Hematopoietic multipotent progenitor cell treated with erythropoietin and hydrocortisone succinate and interleukin-3 and kit ligand, for 4 days (in vitro differentiated cells): ENCODE measurements at regions not wholly inside any gene's neighbourhood (a gene's known extent, or its start where the extent isn't known, plus 50 kb on each side); places are given as distances from the start of the nearest gene placed in this dataset.
"Not testable (repeated sequence)": the region's sequence is repeated elsewhere in the genome, so short reads cannot be mapped to it uniquely, and the experiment has no call there.

ENCODE experiments used
- DNase-seq: peaks from one replicate; pipeline ENCODE4 v3.0.0-alpha.2; 2015

GRCh38 chr19:20482721-20483120, 82.9 kb downstream of the ZNF737 start:
- no peak for DNase-seq

GRCh38 chr19:20481736-20482135, 83.8 kb downstream of the ZNF737 start:
- no peak for DNase-seq

GRCh38 chr19:20479483-20479882, 86.1 kb downstream of the ZNF737 start:
- DNase-seq = no peak

- no peak for DNase-seq
These were observed 86.6 kb downstream of the ZNF737 start for GRCh38 chr19:20478936-20479335.

GRCh38 chr19:20472854-20473253, 92.7 kb downstream of the ZNF737 start:
- DNase-seq = no peak

GRCh38 chr19:20471431-20471830, 94.2 kb downstream of the ZNF737 start:
- no peak for DNase-seq

- no peak for DNase-seq
These were observed 95.0 kb downstream of the ZNF737 start for GRCh38 chr19:20470345-20471135.

- not testable (repeated sequence) for DNase-seq
These were observed 99.0 kb downstream of the ZNF737 start for GRCh38 chr19:20466638-20466990.

GRCh38 chr19:20465922-20466637, 99.5 kb downstream of the ZNF737 start:
- DNase-seq = not testable (repeated sequence)

GRCh38 chr19:20453425-20453935, 112.1 kb downstream of the ZNF737 start:
- no peak for DNase-seq

- no peak for DNase-seq
These were observed 121.2 kb downstream of the ZNF737 start for GRCh38 chr19:20444202-20444885.

GRCh38 chr19:20432266-20432842, 133.2 kb downstream of the ZNF737 start:
- not testable (repeated sequence) for DNase-seq

- no peak for DNase-seq
These were observed 133.8 kb downstream of the ZNF737 start for GRCh38 chr19:20431826-20432225.

- DNase-seq = peak; percentile 70
These were observed 142.0 kb downstream of the ZNF737 start for GRCh38 chr19:20423381-20424197.

GRCh38 chr19:20422216-20423205, 143.1 kb downstream of the ZNF737 start:
- peak; percentile 1 for DNase-seq

- no peak for DNase-seq
These were observed 148.9 kb downstream of the ZNF737 start for GRCh38 chr19:20416661-20417060.

- DNase-seq = no peak
These were observed 151.5 kb downstream of the ZNF737 start for GRCh38 chr19:20414120-20414519.

- DNase-seq = no peak
These were observed 151.9 kb downstream of the ZNF737 start for GRCh38 chr19:20413705-20414104.

GRCh38 chr19:20412846-20413245, 152.7 kb downstream of the ZNF737 start:
- DNase-seq = no peak

- DNase-seq = no peak
These were observed 168.3 kb downstream of the ZNF737 start for GRCh38 chr19:20397292-20397691.

GRCh38 chr19:20388706-20389225, 176.8 kb downstream of the ZNF737 start:
- no peak for DNase-seq
